GM12874 (cell line): ENCODE measurements at regions not wholly inside any gene's neighbourhood (a gene's known extent, or its start where the extent isn't known, plus 50 kb on each side); places are given as distances from the start of the nearest gene placed in this dataset.

Source experiments
- CTCF ChIP-seq: IDR thresholded peaks from 2 replicates; pipeline ENCODE4 v1.5.1; 2011; ENCODE audit warnings: low read depth, mild to moderate bottlenecking, control low read depth, low read length, moderate library complexity; ENCODE audit not compliant: insufficient read depth

- no peak for TF ChIP-seq CTCF
These were observed 94.4 kb upstream of the BOD1L1 start for GRCh38 chr4:13721894-13722293.

GRCh38 chr4:13722649-13723048 lies 95.1 kb upstream of the BOD1L1 start:
- TF ChIP-seq CTCF, result no peak

- TF ChIP-seq CTCF, result no peak
These were observed 101.2 kb upstream of the BOD1L1 start for GRCh38 chr4:13728761-13729160.

GRCh38 chr4:13731019-13731418 lies 103.5 kb upstream of the BOD1L1 start:
- TF ChIP-seq CTCF, result no peak

- no peak for TF ChIP-seq CTCF
These were observed 106.3 kb upstream of the BOD1L1 start for GRCh38 chr4:13733817-13734216.

GRCh38 chr4:13750594-13750993 lies 123.1 kb upstream of the BOD1L1 start:
- TF ChIP-seq CTCF, result no peak

- no peak for TF ChIP-seq CTCF
These were observed 134.6 kb upstream of the BOD1L1 start for GRCh38 chr4:13762130-13762529.

- no peak for TF ChIP-seq CTCF
These were observed 136.2 kb upstream of the BOD1L1 start for GRCh38 chr4:13763707-13764106.
